GM12891 (cell line): ENCODE measurements at regions not wholly inside any gene's neighbourhood (a gene's known extent, or its start where the extent isn't known, plus 50 kb on each side); places are given as distances from the start of the nearest gene placed in this dataset.

ENCODE experiments used
- DNase-seq: peaks from one replicate; pipeline ENCODE4 v3.0.0; 2011; ENCODE audit warnings: low spot score; ENCODE audit not compliant: insufficient read length
- FAIRE-seq: peaks from 2 replicates; lab custom pipeline; 2011; peaks lifted over from hg19 to GRCh38; lab: Jason Lieb, UNC
- PAX5 ChIP-seq: IDR thresholded peaks from 2 replicates; pipeline ENCODE4 v1.6.1; 2011; ENCODE audit warnings: low read length, moderate library complexity, mild to moderate bottlenecking; ENCODE audit not compliant: insufficient read depth, severe bottlenecking
- POLR2A ChIP-seq: IDR thresholded peaks from 2 replicates; pipeline ENCODE4 v1.6.1; 2011; ENCODE audit warnings: low read depth, low read length, control low read depth
- POLR2AphosphoS5 ChIP-seq: IDR thresholded peaks from 2 replicates; pipeline ENCODE4 v1.6.1; 2011; ENCODE audit warnings: low read depth, low read length, control low read depth
- POU2F2 ChIP-seq: IDR thresholded peaks from 2 replicates; pipeline ENCODE4 v1.6.1; 2011; ENCODE audit warnings: low read depth, mild to moderate bottlenecking, control low read depth, low read length, moderate library complexity
- SPI1 ChIP-seq: IDR thresholded peaks from 2 replicates; pipeline ENCODE4 v1.6.1; 2011; ENCODE audit warnings: low read depth, low read length, control low read depth
- TAF1 ChIP-seq: IDR thresholded peaks from 2 replicates; pipeline ENCODE4 v1.6.1; 2011; ENCODE audit warnings: low read depth, low read length, control low read depth

- TF ChIP-seq SPI1 (no peak), POLR2A (no peak), POLR2AphosphoS5 (no peak), TAF1 (no peak), POU2F2 (no peak), PAX5 (no peak)
- DNase-seq, result no peak
- no peak for FAIRE-seq
Observed at GRCh38 chr4:32631831-32632230, 1911.7 kb downstream of the PCDH7 start.

DNA sequence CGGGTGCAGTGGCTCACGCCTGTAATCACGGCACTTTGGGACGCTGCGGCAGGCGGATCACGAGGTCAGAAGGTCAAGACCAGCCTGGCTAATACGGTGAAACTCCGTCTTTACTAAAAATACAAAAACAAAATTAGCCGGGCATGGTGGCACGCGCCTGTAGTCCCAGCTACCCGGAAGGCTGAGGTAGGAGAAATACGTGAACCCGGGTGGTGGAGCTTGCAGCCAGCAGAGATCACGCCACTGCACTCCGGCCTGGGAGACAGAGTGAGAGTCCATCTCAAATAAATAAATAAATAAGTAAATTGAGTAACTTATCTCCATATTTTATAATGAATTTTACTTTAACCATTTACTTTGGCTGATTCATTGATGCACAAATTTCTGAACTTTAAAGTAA is 1913.3 kb downstream of the PCDH7 start:
- DNase-seq, result no peak
- FAIRE-seq, result no peak
- no peak for TF ChIP-seq POU2F2
- TF ChIP-seq PAX5, result no peak
- TF ChIP-seq SPI1, result no peak
- no peak for TF ChIP-seq POLR2AphosphoS5
- no peak for TF ChIP-seq TAF1
- TF ChIP-seq POLR2A, result no peak

GRCh38 chr4:32645653-32646052 is 1925.5 kb downstream of the PCDH7 start:
- no peak for FAIRE-seq
- no peak for DNase-seq
- no peak for TF ChIP-seq POLR2A
- TF ChIP-seq POLR2AphosphoS5, result no peak
- TF ChIP-seq PAX5, result no peak
- TF ChIP-seq POU2F2, result no peak
- TF ChIP-seq TAF1, result no peak
- no peak for TF ChIP-seq SPI1

DNA sequence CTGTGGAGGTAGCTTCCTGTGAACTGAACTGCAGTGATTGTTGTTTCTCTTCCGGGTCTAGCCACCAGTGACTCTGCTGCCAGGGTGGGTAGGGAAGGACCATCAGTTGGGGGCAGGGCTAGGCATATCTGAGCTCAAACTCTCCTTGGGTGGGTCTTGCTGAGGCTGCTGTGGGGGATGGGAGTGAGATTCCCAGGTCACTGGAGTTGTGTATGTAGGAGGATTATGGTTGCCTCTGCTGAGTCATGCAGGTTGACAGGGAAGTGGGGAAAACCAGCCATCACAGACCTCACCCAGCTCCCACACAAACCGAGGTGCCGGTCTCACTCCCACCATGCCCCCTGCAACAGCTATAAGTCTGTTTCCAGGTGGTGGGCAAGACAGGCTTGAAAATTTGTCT is 1937.8 kb downstream of the PCDH7 start:
- no peak for DNase-seq
- no peak for TF ChIP-seq POLR2A
- TF ChIP-seq POU2F2, result no peak
- no peak for TF ChIP-seq PAX5
- no peak for TF ChIP-seq POLR2AphosphoS5
- no peak for TF ChIP-seq TAF1
- no peak for TF ChIP-seq SPI1
- FAIRE-seq, result no peak

- FAIRE-seq (no peak), DNase-seq (no peak)
- no peak for TF ChIP-seq POU2F2
- TF ChIP-seq POLR2AphosphoS5, result no peak
- TF ChIP-seq PAX5, result no peak
- TF ChIP-seq SPI1, result no peak
- no peak for TF ChIP-seq POLR2A
- TF ChIP-seq TAF1, result no peak
Observed at GRCh38 chr4:32661229-32661628, 1941.1 kb downstream of the PCDH7 start.

DNA sequence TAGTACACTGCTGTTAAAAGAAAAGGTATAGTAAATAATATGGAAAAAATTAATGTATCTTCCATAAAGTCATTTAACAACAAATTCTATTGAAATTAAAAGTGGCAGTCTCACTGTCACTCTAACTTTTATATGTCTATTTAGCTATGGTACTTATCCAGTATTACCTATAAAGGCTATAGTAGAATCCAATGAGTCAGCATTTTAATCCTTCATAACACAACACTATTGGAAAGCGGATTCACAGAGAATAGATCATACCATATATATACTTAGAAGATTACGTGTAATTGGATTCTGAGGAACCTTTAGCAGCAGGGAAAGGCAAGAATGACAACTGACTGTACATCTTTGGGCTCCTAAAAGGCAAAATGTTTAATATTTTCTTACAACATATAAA is 1942.6 kb downstream of the PCDH7 start:
- no peak for DNase-seq
- no peak for FAIRE-seq
- TF ChIP-seq POLR2A (no peak), PAX5 (no peak), SPI1 (no peak), TAF1 (no peak), POU2F2 (no peak), POLR2AphosphoS5 (no peak)

- no peak for FAIRE-seq
Observed at GRCh38 chr4:32672359-32672758, 1952.2 kb downstream of the PCDH7 start.

DNA sequence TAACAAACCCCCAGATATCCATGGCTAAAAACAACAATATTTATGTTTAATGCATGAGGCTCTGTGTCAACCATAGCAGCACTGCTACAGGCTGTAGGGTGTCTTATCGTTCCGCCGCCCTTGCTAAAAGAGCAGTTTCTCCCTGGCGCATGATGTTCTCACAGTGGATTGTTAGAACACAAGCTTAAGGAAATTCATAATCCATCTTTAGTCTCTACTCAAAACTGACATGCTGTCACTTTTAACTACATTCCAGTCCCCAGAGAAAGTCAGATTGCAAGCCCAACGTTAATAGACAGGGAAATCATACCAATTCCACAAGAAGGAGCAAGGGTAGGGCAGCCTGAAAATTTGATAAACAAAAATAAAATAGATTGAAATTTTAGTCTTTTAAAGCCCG is 1960.8 kb downstream of the PCDH7 start:
- DNase-seq (no peak), FAIRE-seq (no peak)
- TF ChIP-seq PAX5 (no peak), SPI1 (no peak), POLR2AphosphoS5 (no peak), POU2F2 (no peak), POLR2A (no peak), TAF1 (no peak)

More at GRCh38 chr4:32672359-32672758, 1952.2 kb downstream of the PCDH7 start:
- DNase-seq, result no peak
- no peak for TF ChIP-seq PAX5
- no peak for TF ChIP-seq POLR2AphosphoS5
- no peak for TF ChIP-seq POU2F2
- no peak for TF ChIP-seq POLR2A
- no peak for TF ChIP-seq TAF1
- no peak for TF ChIP-seq SPI1

DNA sequence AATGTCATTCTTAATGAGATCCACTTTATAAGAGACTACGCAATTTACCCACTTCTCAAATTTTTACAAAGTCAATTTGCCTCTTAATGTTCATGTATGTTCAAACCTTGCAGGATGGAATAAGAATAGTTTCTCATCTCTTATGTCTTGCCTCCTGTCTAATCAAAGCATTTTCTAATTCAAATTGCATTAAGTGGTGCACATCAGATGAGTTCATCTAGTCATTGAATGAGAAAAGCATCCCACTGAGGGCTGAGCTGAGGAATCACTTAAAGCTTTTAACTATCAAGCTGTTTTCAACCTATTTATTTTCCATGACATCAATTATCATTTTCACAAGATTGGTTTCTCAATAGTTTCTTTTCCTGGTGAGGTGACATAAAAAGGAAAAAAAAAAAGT is 1964.0 kb downstream of the PCDH7 start:
- FAIRE-seq (no peak), DNase-seq (no peak)
- TF ChIP-seq POLR2AphosphoS5 (no peak), TAF1 (no peak), POU2F2 (no peak), SPI1 (no peak), POLR2A (no peak), PAX5 (no peak)

GRCh38 chr4:32686123-32686522 is 1966.0 kb downstream of the PCDH7 start:
- FAIRE-seq (no peak), DNase-seq (no peak)
- no peak for TF ChIP-seq POLR2AphosphoS5
- no peak for TF ChIP-seq TAF1
- TF ChIP-seq POLR2A, result no peak
- TF ChIP-seq POU2F2, result no peak
- no peak for TF ChIP-seq SPI1
- no peak for TF ChIP-seq PAX5
